ENCODE measurements at regions not wholly inside any gene's neighbourhood (a gene's known extent, or its start where the extent isn't known, plus 50 kb on each side); places are given as distances from the start of the nearest gene placed in this dataset.
A peak's percentile ranks its signal among the peaks of the same experiment; 100 is the strongest.

DNA sequence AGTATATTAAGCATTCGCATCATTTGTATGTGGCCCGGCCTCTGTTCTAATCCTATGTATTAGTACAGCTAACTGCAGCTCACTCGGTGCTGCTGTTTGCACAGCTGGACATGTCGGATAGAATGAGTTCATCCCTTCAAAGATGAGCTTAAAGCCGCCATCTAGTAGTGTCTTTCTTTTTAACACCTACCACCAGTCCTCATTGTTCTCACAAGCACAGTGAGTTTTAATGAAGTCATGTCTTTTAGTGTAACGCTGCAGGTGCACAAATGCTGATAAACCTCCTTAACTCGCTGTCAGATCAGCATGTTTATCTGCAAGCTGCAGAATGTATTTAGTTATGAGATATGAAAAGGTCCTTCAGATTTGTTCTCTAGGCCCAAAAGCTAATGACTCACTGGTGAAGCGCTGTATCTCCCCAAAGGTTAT lies 247.5 kb downstream of the MTERF1 start:
- DNase-seq (ENCODE audit: low spot score), result no peak

DNA sequence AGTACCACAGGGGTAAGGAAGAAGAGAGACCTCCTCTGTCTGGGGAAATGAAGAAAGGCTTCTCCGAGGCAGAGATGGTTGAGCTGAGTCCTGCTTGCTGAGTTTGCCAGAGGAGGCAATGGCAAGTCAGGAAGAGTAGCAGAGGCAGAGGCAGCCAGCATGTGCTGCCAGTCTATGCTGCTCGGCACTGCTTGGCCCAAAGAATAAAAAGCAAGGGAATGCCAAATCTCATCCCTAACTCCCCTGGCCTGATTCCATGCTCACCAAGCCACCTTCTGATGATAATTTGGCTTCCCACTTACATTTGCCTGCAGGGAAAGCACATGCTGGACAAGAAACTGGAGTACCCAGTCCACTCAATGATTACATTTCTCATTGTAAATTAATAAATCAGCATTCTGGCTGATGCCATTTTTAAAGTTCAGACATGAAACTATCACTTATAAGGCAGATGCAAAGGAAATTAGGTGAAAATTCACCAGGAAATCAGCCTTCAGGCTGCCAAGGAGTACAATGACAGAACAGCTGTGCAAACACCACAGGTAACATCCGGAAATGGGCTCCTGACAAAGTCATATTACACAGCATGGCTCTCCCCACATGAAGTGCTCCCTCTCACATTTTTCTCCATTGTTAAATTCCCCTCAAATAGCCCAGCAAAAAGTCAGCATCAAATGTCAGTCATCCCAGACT lies 245.9 kb downstream of the MTERF1 start:
- no peak for DNase-seq (ENCODE audit: low spot score)

- DNase-seq (ENCODE audit: low spot score), result peak; percentile 37
Observed at GRCh38 chr7:91636129-91636724, 244.3 kb downstream of the MTERF1 start.

GRCh38 chr7:91636728-91637127 lies 243.8 kb downstream of the MTERF1 start:
- no peak for DNase-seq (ENCODE audit: low spot score)

DNA sequence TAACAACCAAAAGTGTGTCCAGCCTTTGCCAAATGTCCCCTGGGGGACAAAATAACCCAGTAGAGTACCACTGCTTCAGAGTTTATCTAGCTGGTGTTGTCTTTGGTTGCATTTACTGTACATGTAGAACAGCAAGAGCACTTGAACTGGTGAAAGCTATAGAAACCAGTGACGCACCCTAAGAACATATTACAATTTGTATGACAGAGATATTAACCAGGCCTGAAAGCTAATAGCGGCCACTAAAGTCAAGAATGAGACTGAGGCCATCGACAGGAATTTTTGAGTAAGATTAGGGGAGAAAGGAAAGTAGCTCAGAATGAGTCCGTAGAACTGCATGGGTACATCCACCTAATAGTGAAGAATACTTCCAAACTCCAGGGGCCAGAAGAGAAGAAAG lies 236.2 kb downstream of the MTERF1 start:
- no peak for DNase-seq (ENCODE audit: low spot score)

DNA sequence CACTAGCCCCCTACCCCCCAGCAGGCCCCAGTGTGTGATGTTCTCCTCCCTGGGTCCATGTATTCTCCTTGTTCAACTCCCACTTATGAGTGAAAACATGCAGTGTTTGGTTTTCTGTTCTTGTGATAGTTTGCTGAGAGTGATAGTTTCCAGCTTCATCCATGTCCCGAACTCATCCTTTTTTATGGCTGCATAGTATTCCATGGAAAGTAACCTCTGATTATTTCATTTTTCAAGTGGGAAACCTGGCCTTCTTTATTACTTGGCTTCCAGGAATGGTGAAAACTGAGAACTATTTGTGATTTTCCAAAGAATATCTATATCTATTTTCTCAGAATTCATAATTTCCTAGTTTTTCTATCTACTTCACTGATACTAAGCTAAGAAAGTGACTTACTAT lies 235.0 kb downstream of the MTERF1 start:
- no peak for DNase-seq (ENCODE audit: low spot score)

DNA sequence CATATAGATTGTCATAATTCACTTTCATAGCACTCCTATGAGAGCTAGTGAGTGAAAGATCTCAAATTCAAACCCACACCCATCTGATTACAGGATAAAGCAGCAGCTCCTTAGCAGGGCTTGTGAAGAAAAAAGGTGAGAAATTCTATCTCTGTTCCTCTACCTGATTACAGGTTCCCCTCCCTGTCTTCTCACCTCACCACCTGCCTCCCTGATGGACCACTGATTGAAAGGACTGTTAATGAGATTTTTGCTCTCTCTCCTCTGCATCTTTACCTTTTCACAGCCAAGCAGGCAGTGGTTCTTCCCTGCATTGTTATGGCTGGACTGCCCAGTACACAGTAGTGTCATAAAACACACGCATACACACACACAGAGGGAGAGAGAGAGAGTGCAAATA lies 228.5 kb downstream of the MTERF1 start:
- DNase-seq (ENCODE audit: low spot score), result no peak

GRCh38 chr7:91653286-91653685 lies 227.2 kb downstream of the MTERF1 start:
- no peak for DNase-seq (ENCODE audit: low spot score)

DNA sequence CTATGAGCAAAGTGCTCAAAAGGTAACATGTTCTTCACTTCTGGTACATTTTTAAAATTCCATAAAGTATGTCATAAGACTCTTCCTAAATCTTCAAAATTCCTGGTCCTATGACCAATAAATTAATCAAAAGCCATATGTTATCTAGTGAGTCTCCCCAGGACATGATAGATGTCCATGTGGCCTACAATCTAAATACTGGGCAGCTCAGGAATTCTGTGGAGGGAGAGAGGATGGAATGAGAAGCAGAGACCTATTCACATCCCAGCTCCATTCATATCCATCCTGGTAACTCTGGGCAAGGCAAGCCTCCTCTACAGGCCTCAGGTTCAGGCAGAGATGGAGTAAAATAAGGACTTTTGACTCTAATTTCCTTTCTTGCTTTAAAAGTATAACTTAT lies 224.8 kb downstream of the MTERF1 start:
- DNase-seq (ENCODE audit: low spot score), result no peak

GRCh38 chr7:91656541-91657482 lies 223.7 kb downstream of the MTERF1 start:
- DNase-seq (ENCODE audit: low spot score), result no peak

- no peak for DNase-seq (ENCODE audit: low spot score)
Observed at GRCh38 chr7:91657483-91658071, 222.9 kb downstream of the MTERF1 start.

DNA sequence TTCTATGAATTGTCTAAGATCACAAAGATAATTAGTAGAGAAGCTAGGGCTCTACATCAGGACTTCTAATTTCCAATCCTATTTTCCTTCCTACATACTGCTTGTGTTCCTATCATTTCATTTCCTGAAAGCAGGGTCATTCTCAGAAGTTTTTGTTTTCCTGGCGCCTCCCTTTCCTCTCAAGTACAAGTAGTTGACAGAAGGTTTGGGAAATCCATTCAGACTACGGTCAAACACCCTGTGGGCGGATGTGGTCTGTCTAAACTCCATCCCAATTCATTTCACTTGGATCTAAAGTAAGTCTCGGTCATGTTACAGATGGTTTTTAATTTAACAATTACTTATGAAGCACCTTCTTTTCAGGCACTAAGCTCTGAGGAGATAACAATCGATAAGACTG lies 221.4 kb downstream of the MTERF1 start:
- peak; percentile 0 for DNase-seq (ENCODE audit: low spot score)

DNA sequence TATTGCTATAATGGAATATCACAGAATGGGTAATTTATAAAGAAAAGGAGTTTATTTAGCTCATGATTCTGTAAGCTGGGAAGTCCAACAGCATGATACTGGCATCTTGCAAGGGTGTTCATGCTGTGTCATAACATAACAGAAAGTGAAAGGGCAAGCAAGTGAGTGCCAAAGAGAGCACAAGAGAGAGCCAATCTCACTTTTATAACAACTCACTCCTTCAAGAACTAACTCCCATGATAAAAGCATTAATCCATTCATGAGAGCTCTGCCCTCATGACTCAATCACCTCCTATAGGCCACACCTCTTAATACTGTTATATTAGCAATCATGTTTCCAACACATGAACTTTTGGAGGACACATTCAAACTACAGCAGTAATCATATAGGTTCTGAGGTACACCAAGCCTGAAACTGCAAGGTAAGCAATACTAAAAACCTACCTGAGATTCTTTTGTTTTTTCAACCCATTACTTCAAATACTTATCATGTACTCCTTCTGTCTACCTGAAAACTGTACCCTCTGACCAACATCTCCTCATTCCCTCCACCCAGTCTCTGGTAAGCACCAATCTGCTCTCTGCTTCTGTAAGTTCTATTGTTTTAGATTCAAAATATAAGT lies 219.7 kb downstream of the MTERF1 start:
- DNase-seq (ENCODE audit: low spot score), result no peak

DNA sequence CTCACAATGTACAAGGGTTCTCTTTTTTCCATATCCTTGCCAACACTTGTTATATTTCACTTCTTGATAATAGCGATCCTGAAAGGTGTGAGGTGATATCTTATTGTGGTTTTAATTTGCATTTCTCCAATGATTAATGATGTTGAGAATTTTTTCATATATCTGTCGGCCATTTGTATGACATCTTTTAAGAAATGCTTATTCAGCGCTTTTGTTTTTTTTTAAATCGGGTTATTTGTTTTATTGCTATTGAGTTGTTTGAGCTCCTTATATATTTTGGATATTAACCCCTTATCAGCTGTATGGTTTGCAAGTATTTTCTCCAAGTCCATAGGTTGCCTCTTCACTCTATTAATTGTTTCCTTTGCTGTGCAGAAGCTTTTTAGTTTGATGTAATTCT lies 218.8 kb downstream of the MTERF1 start:
- no peak for DNase-seq (ENCODE audit: low spot score)

- DNase-seq (ENCODE audit: low spot score), result no peak
Observed at GRCh38 chr7:91668217-91668616, 212.3 kb downstream of the MTERF1 start.

- no peak for DNase-seq (ENCODE audit: low spot score)
Observed at GRCh38 chr7:91671245-91671644, 209.3 kb downstream of the MTERF1 start.

DNA sequence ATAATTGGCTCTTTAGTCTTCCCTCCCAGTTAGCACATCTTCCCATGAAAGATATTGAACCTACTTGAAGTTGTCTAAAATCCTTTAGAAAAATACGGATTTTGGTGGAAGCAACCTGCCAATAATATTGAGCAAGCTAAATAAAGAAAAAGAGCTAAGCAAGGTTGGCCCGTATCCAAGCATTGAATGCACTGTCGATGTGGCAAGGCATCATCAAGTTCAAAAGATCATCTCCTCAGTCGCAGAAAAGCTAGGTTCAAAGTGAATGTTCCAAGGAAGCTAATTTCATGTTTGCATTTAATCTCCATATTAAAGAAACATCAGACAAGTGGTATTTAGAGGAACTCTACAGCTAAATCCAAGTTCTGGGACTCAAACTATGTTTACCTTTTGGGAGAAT lies 206.0 kb downstream of the MTERF1 start:
- no peak for DNase-seq (ENCODE audit: low spot score)

DNA sequence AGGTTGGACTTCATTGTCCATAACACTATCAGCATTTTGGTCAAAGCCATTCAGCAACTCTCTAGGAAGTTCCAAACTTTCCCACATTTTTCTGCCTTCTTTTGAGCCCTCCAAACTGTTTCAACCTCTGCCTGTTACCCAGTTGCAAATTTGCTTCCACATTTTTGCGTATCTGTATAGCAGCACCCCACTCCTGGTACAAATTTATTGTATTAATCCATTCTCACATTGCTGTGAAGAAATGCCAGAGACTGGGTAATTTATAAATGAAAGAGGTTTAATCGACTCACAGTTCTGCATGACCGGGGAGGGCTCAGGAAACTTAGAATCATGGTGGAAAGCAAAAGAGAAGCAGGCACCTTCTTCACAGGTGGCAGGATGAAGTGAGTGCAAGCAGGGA lies 198.8 kb downstream of the MTERF1 start:
- DNase-seq (ENCODE audit: low spot score), result no peak

- DNase-seq (ENCODE audit: low spot score), result no peak
Observed at GRCh38 chr7:91683823-91684222, 196.7 kb downstream of the MTERF1 start.

DNA sequence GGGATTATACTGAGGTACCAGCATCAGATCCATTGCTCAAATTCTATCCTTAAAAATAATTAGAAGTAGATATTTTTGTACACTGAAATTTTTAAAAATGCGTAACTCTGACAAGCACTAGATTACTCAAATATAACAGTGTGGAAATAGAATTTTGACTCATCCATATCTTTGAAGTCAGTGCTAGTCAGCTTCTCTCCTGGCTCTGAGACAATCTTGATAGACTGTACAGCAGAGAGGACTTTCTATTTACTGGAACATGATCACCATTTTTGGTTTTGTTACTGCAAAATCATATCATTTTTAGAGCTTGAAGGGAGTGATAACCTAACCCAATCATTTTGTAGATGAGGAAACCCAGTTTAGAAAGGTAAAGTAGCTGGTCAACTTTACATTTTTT lies 195.0 kb downstream of the MTERF1 start:
- no peak for DNase-seq (ENCODE audit: low spot score)

- no peak for DNase-seq (ENCODE audit: low spot score)
Observed at GRCh38 chr7:91690541-91691070, 189.9 kb downstream of the MTERF1 start.

- no peak for DNase-seq (ENCODE audit: low spot score)
Observed at GRCh38 chr7:91691865-91692264, 188.6 kb downstream of the MTERF1 start.

All from kidney capillary endothelial cell (primary cell).